CD14-positive monocyte (primary cell): ENCODE measurements at regions not wholly inside any gene's neighbourhood (a gene's known extent, or its start where the extent isn't known, plus 50 kb on each side); places are given as distances from the start of the nearest gene placed in this dataset.

Experiments used
- DNase-seq, 3 donors: peaks; one replicate each; pipeline ENCODE4 v3.0.0-alpha.2; 2011 to 2022
- H2AFZ ChIP-seq: 2 replicates; pipeline ENCODE4 v1.6.0; 2012; ENCODE audit warnings: mild to moderate bottlenecking, low read depth, low read length, inconsistent platforms; ENCODE audit not compliant: insufficient read depth, poor library complexity, severe bottlenecking
- H3K27ac ChIP-seq, 2 donors: 1 replicate in 1 of 2; 2 replicates in 1 of 2; pipeline ENCODE4 v1.5.1; 2012 to 2013; ENCODE audit warnings: low read length in 2 of 2, control low read depth in 1 of 2, inconsistent platforms in 1 of 2, low read depth in 1 of 2, mild to moderate bottlenecking in 1 of 2
- H3K27me3 ChIP-seq, 2 donors: one replicate each; pipeline versions ENCODE4 v1.6.0 to v1.6.1; 2011 to 2013; ENCODE audit warnings: low read length in 2 of 2; ENCODE audit not compliant: control insufficient read depth in 2 of 2, insufficient read depth in 2 of 2
- H3K36me3 ChIP-seq, 2 donors: replicated peaks in 1 of 2; 1 replicate in 1 of 2; 2 replicates in 1 of 2; pipeline versions ENCODE4 v1.5.1 to v1.6.1; 2012 to 2013; ENCODE audit warnings: low read length in 2 of 2, control low read depth in 1 of 2, inconsistent platforms in 1 of 2, mild to moderate bottlenecking in 1 of 2; ENCODE audit not compliant: insufficient read depth in 2 of 2, control insufficient read depth in 1 of 2
- H3K4me1 ChIP-seq, 2 donors: 1 replicate in 1 of 2; 2 replicates in 1 of 2; pipeline versions ENCODE4 v1.5.1 to v1.6.1; 2012 to 2013; ENCODE audit warnings: low read length in 2 of 2, control low read depth in 1 of 2, inconsistent platforms in 1 of 2, mild to moderate bottlenecking in 1 of 2, moderate library complexity in 1 of 2; ENCODE audit not compliant: insufficient read depth in 2 of 2, control insufficient read depth in 1 of 2
- H3K4me2 ChIP-seq: replicated peaks from 2 replicates; pipeline ENCODE3; 2012; ENCODE audit warnings: low read length, moderate library complexity, mild to moderate bottlenecking; ENCODE audit not compliant: poor library complexity, severe bottlenecking; ENCODE audit errors: extremely low read depth
- H3K4me3 ChIP-seq, 3 experiments: fragments of 200-600 bp in 1 of 3; sonication (generic) in 1 of 3; replicated peaks in 1 of 3; 1 replicate in 2 of 3; 2 replicates in 1 of 3; pipeline ENCODE4 v1.5.1; 2011 to 2013; ENCODE audit warnings: low read length in 3 of 3, mild to moderate bottlenecking in 3 of 3, control low read depth in 2 of 3, low read depth in 2 of 3, inconsistent platforms in 1 of 3, moderate library complexity in 1 of 3
- H3K79me2 ChIP-seq: 2 replicates; pipeline ENCODE4 v1.6.0; 2012; ENCODE audit warnings: mild to moderate bottlenecking, control low read depth, inconsistent platforms, low read length, moderate library complexity; ENCODE audit not compliant: insufficient read depth
- H3K9ac ChIP-seq: 2 replicates; pipeline ENCODE4 v1.6.0; 2017; ENCODE audit warnings: low read length, mild to moderate bottlenecking; ENCODE audit not compliant: insufficient read depth, poor library complexity, severe bottlenecking
- H3K9me3 ChIP-seq, 2 donors: replicated peaks in 1 of 2; 1 replicate in 1 of 2; 2 replicates in 1 of 2; pipeline versions ENCODE4 v1.5.1 to v1.6.1; 2012 to 2013; ENCODE audit warnings: low read length in 2 of 2, control low read depth in 1 of 2; ENCODE audit not compliant: control insufficient read depth in 1 of 2, insufficient read depth in 1 of 2
- H4K20me1 ChIP-seq: 2 replicates; pipeline ENCODE4 v1.6.0; 2012; ENCODE audit warnings: mild to moderate bottlenecking, low read length, control low read depth, moderate library complexity; ENCODE audit not compliant: insufficient read depth
- H3K27ac Mint-ChIP-seq, 7 donors: one replicate each; pipeline ENCODE4 v1.8.0; 2020; ENCODE audit warnings: mild to moderate bottlenecking in 7 of 7, mixed read lengths in 7 of 7, moderate library complexity in 6 of 7, inconsistent platforms in 2 of 7
- H3K27me3 Mint-ChIP-seq, 3 donors: one replicate each; pipeline ENCODE4 v1.8.0; 2021 to 2022; ENCODE audit warnings: low read depth in 3 of 3, mild to moderate bottlenecking in 3 of 3, mixed read lengths in 3 of 3, moderate library complexity in 3 of 3, inconsistent platforms in 1 of 3
- H3K36me3 Mint-ChIP-seq, 2 donors: one replicate each; pipeline ENCODE4 v1.8.0; 2020; ENCODE audit warnings: mixed read lengths in 2 of 2, inconsistent platforms in 1 of 2, mild to moderate bottlenecking in 1 of 2
- H3K4me1 Mint-ChIP-seq: one replicate; pipeline ENCODE4 v1.8.0; 2020; ENCODE audit warnings: mild to moderate bottlenecking, mixed read lengths
- H3K4me3 Mint-ChIP-seq, 2 donors: one replicate each; pipeline ENCODE4 v1.8.0; 2020; ENCODE audit warnings: mild to moderate bottlenecking in 2 of 2, mixed read lengths in 2 of 2, moderate library complexity in 1 of 2
- H3K9me3 Mint-ChIP-seq, 7 donors: one replicate each; pipeline ENCODE4 v1.8.0; 2020 to 2022; ENCODE audit warnings: mixed read lengths in 7 of 7, mild to moderate bottlenecking in 6 of 7, moderate library complexity in 6 of 7, inconsistent platforms in 2 of 7
- WGBS: methylation state at CpG from one replicate; pipeline ENCODE4 v1.1.5; 2013; ENCODE audit warnings: missing lambda C conversion rate; ENCODE audit not compliant: insufficient coverage; 5-methylcytosine and 5-hydroxymethylcytosine counted together
- intact Hi-C, 2 donors: fragments of 100-400 bp; cut with micrococcal nuclease; formaldehyde crosslinking; loops; one replicate each; pipeline versions ENCODE4 v1.15.0 to v1.15.1; 2023
- TF ChIP-seq, protein P1 (sequence below): fragments of 200-600 bp; IDR thresholded peaks from one replicate; pipeline ENCODE4 v1.8.0; 2022; ENCODE audit warnings: antibody characterized with exemption, mild to moderate bottlenecking

DNA sequence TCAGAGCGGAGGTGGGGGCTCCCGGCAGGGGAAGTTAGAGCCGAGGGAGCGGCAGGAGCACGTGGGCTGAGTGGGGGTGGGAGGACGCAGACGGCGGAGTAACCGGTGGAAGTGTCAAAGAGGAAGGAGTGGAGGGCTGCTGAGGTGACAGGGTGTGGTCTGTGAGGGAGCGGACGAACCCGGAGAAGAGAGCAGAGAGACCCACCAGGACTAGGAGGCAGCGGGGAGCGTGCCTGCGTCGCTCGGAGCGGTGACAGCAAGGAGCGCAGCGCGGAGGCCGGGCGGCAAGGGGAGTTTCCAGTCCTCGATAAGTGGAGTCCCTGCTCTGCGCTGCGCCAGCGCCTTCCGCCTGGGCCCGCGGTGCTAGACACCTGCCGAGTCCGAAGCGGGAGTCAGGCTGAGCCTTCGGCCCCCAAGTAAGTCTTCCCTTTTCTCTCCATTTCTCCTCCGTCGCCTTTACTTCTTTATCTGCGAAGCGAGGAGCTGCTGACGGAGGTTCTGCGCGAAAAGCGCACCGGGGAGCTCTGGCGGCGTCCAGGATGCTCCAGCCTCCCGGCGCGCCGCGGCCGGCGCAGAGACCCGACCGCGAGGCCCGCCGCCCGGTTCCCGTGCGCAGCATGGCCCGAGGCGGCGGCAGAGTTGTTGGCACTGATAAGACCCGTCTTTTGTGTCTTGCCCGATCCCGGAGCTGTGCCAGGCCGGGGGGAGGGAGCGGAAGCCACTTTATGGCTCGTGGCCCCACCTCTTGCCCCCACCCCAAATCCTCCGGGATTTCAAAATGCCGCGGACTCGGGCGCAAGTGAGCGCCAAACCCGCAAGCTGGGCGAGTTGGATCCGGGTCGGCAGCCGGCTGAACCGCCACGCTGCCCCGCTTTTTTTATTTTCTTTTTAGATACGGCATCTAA is 533.0 kb upstream of the SEMA6D start:
- Mint-ChIP-seq H3K27ac (no peak overlapping the region), H3K4me3 (peak overlapping the region in 1 of 2 donors; percentile 80), H3K27me3 (peaks cover 35 to 51% (median 49%) of the 10 kb centered on the region in 3 donors), H3K4me1 (peaks cover 13% of the 10 kb centered on the region), H3K9me3 (peaks cover 0 to 14% (median 10%) of the 10 kb centered on the region in 7 donors), H3K36me3 (no peaks in the 10 kb centered on the region)
- TF ChIP-seq, protein P1, sequence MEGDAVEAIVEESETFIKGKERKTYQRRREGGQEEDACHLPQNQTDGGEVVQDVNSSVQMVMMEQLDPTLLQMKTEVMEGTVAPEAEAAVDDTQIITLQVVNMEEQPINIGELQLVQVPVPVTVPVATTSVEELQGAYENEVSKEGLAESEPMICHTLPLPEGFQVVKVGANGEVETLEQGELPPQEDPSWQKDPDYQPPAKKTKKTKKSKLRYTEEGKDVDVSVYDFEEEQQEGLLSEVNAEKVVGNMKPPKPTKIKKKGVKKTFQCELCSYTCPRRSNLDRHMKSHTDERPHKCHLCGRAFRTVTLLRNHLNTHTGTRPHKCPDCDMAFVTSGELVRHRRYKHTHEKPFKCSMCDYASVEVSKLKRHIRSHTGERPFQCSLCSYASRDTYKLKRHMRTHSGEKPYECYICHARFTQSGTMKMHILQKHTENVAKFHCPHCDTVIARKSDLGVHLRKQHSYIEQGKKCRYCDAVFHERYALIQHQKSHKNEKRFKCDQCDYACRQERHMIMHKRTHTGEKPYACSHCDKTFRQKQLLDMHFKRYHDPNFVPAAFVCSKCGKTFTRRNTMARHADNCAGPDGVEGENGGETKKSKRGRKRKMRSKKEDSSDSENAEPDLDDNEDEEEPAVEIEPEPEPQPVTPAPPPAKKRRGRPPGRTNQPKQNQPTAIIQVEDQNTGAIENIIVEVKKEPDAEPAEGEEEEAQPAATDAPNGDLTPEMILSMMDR: no peak
- Histone ChIP-seq H3K79me2 (no peaks in the 10 kb centered on the region), H3K4me3 (no peak overlapping the region), H3K27me3 (peaks cover 54 to 57% of the 10 kb centered on the region in 2 donors), H3K9me3 (peaks cover 0 to 23% of the 10 kb centered on the region in 2 donors), H4K20me1 (no peaks in the 10 kb centered on the region), H3K9ac (no peak overlapping the region), H3K4me1 (peaks cover 0 to 7% of the 10 kb centered on the region in 2 donors), H2AFZ (no peak overlapping the region), H3K4me2 (peak overlapping the region; percentile 28), H3K27ac (no peak overlapping the region), H3K36me3 (no peaks in the 10 kb centered on the region)
- intact Hi-C loops: no loop called here
- WGBS: under 1% methylated on average over 77 of the region's 84 CpGs
- no peak for DNase-seq

- Histone ChIP-seq H3K9ac (no peak overlapping the region), H3K9me3 (peaks cover 0 to 23% of the 10 kb centered on the region in 2 donors), H3K4me2 (peak overlapping the region; percentile 28), H3K4me1 (peaks cover 0 to 7% of the 10 kb centered on the region in 2 donors), H2AFZ (no peak overlapping the region), H3K36me3 (no peaks in the 10 kb centered on the region), H4K20me1 (no peaks in the 10 kb centered on the region), H3K79me2 (no peaks in the 10 kb centered on the region), H3K4me3 (no peak overlapping the region), H3K27me3 (peaks cover 54 to 57% of the 10 kb centered on the region in 2 donors), H3K27ac (no peak overlapping the region)
- H3K27me3 Mint-ChIP-seq: peaks cover 39 to 51% (median 49%) of the 10 kb centered on the region in 3 donors
- H3K4me3 Mint-ChIP-seq: peak overlapping the region; percentile 56 to 75
- WGBS: 4% methylated on average over 21 of the region's 36 CpGs
- H3K4me1 Mint-ChIP-seq: peaks cover 13% of the 10 kb centered on the region
- peaks cover 0 to 17% (median 10%) of the 10 kb centered on the region in 7 donors for H3K9me3 Mint-ChIP-seq
- intact Hi-C loops: no loop called here
- H3K36me3 Mint-ChIP-seq: no peaks in the 10 kb centered on the region
- TF ChIP-seq, protein P1: no peak
- peak overlapping the region in 1 of 7 donors; percentile 50 for H3K27ac Mint-ChIP-seq
- no peak for DNase-seq
Measured at GRCh38 chr15:47184908-47185801, 532.1 kb upstream of the SEMA6D start.
